Epithelial cell of proximal tubule (primary cell): ENCODE measurements at regions not wholly inside any gene's neighbourhood (a gene's known extent, or its start where the extent isn't known, plus 50 kb on each side); places are given as distances from the start of the nearest gene placed in this dataset.

Experiments used
- DNase-seq: peaks from one replicate; pipeline ENCODE4 v3.0.0-alpha.2; 2011; ENCODE audit warnings: low read depth
- H3K4me3 ChIP-seq: 2 replicates; pipeline ENCODE4 v1.5.1; 2011; ENCODE audit warnings: low read depth, mild to moderate bottlenecking, low read length
- TF ChIP-seq, protein P1 (sequence below): conservative IDR thresholded peaks from 2 replicates; pipeline ENCODE4 v1.5.1; 2012; ENCODE audit warnings: low read depth, mild to moderate bottlenecking, low read length

DNA sequence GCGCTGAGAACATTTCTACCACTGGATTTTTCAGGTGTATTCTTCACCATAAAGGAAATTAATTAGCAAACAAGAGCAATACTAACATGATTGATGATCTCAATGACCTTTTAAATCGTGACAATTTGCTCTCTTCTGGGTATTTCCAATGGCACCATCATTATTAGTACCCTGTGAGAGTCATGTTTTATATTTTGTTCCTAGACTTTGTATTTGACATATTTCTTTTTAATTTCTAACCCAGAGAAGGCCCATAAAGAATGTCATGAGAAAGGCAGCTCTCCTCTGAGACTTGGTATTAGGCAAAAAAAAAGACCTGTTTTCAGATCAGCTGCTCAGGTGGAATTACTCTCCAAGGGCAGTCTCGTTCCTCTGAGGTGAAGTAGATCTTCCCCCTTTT is 1253.4 kb downstream of the ROBO2 start:
- DNase-seq, result no peak
- TF ChIP-seq, protein P1, sequence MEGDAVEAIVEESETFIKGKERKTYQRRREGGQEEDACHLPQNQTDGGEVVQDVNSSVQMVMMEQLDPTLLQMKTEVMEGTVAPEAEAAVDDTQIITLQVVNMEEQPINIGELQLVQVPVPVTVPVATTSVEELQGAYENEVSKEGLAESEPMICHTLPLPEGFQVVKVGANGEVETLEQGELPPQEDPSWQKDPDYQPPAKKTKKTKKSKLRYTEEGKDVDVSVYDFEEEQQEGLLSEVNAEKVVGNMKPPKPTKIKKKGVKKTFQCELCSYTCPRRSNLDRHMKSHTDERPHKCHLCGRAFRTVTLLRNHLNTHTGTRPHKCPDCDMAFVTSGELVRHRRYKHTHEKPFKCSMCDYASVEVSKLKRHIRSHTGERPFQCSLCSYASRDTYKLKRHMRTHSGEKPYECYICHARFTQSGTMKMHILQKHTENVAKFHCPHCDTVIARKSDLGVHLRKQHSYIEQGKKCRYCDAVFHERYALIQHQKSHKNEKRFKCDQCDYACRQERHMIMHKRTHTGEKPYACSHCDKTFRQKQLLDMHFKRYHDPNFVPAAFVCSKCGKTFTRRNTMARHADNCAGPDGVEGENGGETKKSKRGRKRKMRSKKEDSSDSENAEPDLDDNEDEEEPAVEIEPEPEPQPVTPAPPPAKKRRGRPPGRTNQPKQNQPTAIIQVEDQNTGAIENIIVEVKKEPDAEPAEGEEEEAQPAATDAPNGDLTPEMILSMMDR, result no peak

DNA sequence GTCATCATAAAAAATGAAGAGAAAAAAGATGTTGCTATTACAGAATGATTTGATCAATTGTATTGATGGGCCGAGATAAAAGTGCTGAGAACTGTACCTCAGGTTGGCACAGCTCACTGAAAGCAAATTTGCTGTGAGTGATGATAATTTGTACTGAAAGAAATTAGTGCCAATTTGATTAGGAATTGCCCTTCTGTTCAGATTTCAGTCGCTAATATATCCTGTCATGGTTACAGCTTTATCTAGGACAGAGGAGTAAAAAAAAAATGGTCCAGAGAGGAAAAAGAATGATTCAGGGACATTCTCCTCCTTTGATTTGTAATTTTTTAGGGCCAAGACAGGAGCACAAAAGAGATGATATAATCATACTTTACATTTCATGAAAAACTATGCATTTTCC is 1264.2 kb downstream of the ROBO2 start:
- TF ChIP-seq, protein P1, result no peak

More for the DNA sequence above, 1253.4 kb downstream of the ROBO2 start:
- no peak overlapping the region for H3K4me3 ChIP-seq

DNA sequence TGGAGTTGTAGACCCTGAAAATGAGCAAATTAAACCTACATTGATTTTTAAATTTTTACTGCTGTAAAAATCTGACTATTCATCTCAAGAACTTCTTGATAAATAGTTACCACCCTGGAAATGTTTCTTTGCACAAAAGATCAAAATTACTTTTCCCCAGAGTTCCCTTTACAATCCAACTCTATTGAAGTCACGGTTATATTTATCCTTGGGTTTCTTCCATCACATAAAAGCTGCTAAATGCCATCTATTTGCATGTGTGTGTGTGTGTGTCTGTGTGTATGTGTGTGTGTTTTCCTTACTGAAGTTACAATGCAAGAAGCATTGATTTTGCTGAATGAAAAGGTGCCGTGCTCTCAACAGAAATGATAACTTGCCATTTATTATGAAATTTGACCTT is 1273.0 kb downstream of the ROBO2 start:
- H3K4me3 ChIP-seq, result no peak overlapping the region
- no peak for DNase-seq
- TF ChIP-seq, protein P1, result no peak

More for the DNA sequence above, 1264.2 kb downstream of the ROBO2 start:
- DNase-seq, result no peak
- no peak overlapping the region for H3K4me3 ChIP-seq

DNA sequence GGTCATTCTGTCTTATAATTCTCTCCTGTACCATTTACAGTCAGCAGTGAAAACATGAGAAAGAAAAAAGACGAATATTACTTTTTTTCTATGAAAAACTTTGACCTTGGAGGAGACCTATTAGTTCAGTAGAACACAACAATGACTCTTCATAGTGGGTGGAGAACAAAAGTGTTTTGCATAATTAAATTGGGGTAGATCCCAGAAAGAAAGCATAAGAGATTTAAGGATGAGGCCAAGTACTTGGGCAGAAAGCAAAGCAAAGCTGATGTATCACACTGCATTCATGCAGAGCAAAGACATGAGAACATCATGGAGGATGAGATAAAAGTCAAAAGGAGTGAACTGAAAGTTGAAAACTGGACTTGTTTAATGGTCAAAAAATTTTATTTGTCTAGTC is 1273.4 kb downstream of the ROBO2 start:
- no peak for DNase-seq
- no peak overlapping the region for H3K4me3 ChIP-seq
- TF ChIP-seq, protein P1, result no peak

DNA sequence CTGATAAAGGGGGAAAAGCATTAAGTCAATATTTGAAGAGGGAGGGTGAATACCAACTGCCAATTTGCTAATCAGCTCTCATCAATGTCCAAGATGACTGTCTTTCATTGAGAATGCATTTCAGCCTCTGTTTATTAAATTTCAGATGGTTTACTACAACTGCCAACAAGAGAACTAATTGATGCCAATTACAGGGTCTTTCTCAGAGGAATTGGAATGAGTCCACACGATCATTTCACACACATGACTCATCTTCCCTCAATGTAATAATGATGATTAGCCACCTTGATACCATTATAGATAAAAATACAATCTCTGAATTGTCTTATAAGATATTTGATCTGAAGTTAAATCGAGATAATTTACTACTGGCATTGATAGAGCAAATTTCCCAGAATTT is 1274.4 kb downstream of the ROBO2 start:
- DNase-seq, result no peak
- no peak overlapping the region for H3K4me3 ChIP-seq
- TF ChIP-seq, protein P1, result no peak

DNA sequence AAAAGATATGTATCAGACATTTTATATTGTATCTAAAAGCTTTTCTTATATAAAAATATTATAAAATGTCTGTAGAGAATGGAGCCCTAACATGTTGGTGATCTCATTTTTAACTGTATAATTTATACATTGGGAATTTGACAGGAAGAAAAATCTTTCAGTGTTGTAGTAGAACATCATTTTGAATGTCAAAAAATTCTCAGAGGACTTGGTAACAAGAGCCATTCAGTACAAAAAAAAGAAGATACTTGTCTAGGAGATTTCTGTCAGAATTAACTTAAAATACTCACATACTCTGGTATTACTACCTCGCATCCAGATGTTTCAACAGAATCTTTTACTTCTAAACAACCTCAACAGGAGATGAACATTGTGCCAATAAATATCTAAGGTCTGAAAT is 1277.9 kb downstream of the ROBO2 start:
- TF ChIP-seq, protein P1, result no peak
- H3K4me3 ChIP-seq, result no peak overlapping the region
- no peak for DNase-seq

DNA sequence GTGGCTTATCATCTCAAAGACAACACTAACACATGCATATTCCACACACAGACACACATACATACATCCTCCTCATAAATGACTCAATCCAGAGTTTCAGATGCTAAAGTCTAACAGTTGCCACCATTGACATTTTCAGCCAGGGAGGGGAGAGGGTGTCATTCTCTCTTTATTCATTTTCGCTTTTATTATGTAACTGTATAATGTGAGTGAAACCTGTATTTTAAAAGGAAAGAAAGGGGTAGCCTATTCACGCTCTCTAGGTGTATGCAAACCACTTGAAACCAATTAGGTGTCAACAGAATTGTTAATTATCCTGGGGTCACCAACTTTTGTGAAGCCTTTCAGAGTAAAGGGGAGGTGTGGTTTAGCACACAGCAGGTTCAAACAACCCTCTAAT is 1282.9 kb downstream of the ROBO2 start:
- TF ChIP-seq, protein P1, result no peak
- no peak for DNase-seq
- no peak overlapping the region for H3K4me3 ChIP-seq
